ENCODE measurements at regions not wholly inside any gene's neighbourhood (a gene's known extent, or its start where the extent isn't known, plus 50 kb on each side); places are given as distances from the start of the nearest gene placed in this dataset.

DNA sequence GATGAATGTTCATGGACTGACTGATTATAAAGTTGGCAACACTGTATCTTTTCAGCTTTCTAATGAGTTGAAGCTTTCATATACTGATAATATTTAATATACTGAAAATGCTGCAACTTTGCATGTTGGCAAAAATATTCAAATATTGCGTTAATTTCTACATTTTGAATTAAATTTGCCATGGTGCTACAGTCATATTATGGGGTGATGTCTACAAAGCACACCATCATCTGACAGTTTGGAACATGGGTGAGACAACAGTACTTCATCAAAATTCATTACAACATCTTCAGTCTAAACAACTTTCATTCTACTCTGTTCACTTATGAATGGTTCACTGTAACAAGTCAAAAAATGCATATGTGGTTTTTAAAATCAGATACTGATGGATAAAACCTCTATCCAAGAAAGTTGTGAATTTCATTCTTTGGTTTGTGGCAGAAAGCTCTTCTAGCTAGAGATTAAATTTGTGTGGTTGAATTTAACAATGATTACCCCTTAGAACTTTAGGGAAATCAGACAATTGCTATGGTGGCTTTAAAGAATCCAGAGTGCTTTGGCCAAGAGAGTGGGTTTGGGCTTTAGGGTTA, 136.4 kb downstream of the TMEM26 start:
- 96% methylated on average over 1 of the region's 1 CpG for WGBS
- Histone ChIP-seq H3K4me1 (peaks cover 0 to 11% (median 9%) of the 10 kb centered on the region in 4 donors), H3K36me3 (no peaks in the 10 kb centered on the region), H3K9me3 (no peaks in the 10 kb centered on the region), H3K27me3 (no peaks in the 10 kb centered on the region), H3K4me3 (no peak overlapping the region), H3K27ac (replicated peaks in 1 of 4) (no peak overlapping the region)
- TF ChIP-seq, protein P1, sequence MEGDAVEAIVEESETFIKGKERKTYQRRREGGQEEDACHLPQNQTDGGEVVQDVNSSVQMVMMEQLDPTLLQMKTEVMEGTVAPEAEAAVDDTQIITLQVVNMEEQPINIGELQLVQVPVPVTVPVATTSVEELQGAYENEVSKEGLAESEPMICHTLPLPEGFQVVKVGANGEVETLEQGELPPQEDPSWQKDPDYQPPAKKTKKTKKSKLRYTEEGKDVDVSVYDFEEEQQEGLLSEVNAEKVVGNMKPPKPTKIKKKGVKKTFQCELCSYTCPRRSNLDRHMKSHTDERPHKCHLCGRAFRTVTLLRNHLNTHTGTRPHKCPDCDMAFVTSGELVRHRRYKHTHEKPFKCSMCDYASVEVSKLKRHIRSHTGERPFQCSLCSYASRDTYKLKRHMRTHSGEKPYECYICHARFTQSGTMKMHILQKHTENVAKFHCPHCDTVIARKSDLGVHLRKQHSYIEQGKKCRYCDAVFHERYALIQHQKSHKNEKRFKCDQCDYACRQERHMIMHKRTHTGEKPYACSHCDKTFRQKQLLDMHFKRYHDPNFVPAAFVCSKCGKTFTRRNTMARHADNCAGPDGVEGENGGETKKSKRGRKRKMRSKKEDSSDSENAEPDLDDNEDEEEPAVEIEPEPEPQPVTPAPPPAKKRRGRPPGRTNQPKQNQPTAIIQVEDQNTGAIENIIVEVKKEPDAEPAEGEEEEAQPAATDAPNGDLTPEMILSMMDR (IDR thresholded peaks at IDR 0.05), result no peak
- TF ChIP-seq POLR2A (IDR thresholded peaks at IDR 0.05; ENCODE audit: low read depth) (no peak), EP300 (IDR thresholded peaks at IDR 0.05) (no peak)
- no peak for DNase-seq (ENCODE audit: extremely low spot score)
- intact Hi-C loops (cut with DNase I), result no loop called here

- intact Hi-C loops (cut with DNase I), result no loop called here
- no peak overlapping the region for H3K27ac ChIP-seq (replicated peaks in 1 of 4)
- WGBS, result 77% methylated on average over 1 of the region's 1 CpG
- H3K9me3 ChIP-seq, result no peaks in the 10 kb centered on the region
- no peak for TF ChIP-seq POLR2AphosphoS5 (IDR thresholded peaks at IDR 0.05)
- no peak for TF ChIP-seq POLR2A (IDR thresholded peaks at IDR 0.05; ENCODE audit: low read depth)
- TF ChIP-seq, protein P1 (IDR thresholded peaks at IDR 0.05), result no peak
- no peak for TF ChIP-seq EP300 (IDR thresholded peaks at IDR 0.05)
- H3K4me1 ChIP-seq, result peaks cover 0 to 11% (median 9%) of the 10 kb centered on the region in 4 donors
- H3K4me3 ChIP-seq, result no peak overlapping the region
- no peaks in the 10 kb centered on the region for H3K27me3 ChIP-seq
- DNase-seq (ENCODE audit: extremely low spot score), result no peak
- H3K36me3 ChIP-seq, result no peaks in the 10 kb centered on the region
These were observed 138.9 kb downstream of the TMEM26 start for GRCh38 chr10:61314273-61314672.

DNA sequence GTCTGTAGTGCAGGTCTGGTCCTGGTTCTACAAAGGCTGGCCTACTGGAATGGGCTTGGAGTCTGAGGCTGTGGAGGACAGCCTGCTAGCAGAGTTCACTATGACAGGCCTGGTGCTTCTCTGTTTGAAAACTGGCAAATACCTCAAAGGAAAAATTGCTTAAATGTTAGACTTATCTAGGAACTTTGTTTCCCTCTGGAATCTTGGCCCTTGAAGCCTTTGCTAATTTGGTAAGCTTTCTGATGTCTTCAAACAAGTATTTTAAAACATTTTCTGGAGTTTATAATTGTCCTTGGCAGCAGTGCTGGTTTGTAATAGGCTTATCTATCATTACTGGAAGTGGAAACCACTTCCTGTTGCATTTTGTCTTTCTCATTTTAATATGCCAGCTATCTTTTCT, 139.7 kb downstream of the TMEM26 start:
- no peaks in the 10 kb centered on the region for H3K9me3 ChIP-seq
- H3K4me3 ChIP-seq, result no peak overlapping the region
- H3K27ac ChIP-seq (replicated peaks in 1 of 4), result no peak overlapping the region
- H3K27me3 ChIP-seq, result no peaks in the 10 kb centered on the region
- intact Hi-C loops (cut with DNase I), result no loop called here
- no peaks in the 10 kb centered on the region for H3K36me3 ChIP-seq
- TF ChIP-seq, protein P1 (IDR thresholded peaks at IDR 0.05), result no peak
- TF ChIP-seq EP300 (IDR thresholded peaks at IDR 0.05) (no peak), POLR2A (IDR thresholded peaks at IDR 0.05; ENCODE audit: low read depth) (no peak), POLR2AphosphoS5 (IDR thresholded peaks at IDR 0.05) (no peak)
- DNase-seq (ENCODE audit: extremely low spot score), result no peak
- H3K4me1 ChIP-seq, result peaks cover 0 to 11% (median 9%) of the 10 kb centered on the region in 4 donors

GRCh38 chr10:61304746-61305145, 148.4 kb downstream of the TMEM26 start:
- TF ChIP-seq POLR2AphosphoS5 (IDR thresholded peaks at IDR 0.05), result no peak
- TF ChIP-seq POLR2A (IDR thresholded peaks at IDR 0.05; ENCODE audit: low read depth), result no peak
- TF ChIP-seq, protein P1 (IDR thresholded peaks at IDR 0.05), result no peak
- TF ChIP-seq EP300 (IDR thresholded peaks at IDR 0.05), result no peak
- intact Hi-C loops (cut with DNase I), result no loop called here
- Histone ChIP-seq H3K27ac (replicated peaks in 1 of 4) (no peak overlapping the region), H3K36me3 (no peaks in the 10 kb centered on the region), H3K27me3 (no peaks in the 10 kb centered on the region), H3K4me1 (peaks cover 0 to 14% (median 7%) of the 10 kb centered on the region in 4 donors), H3K9me3 (no peaks in the 10 kb centered on the region), H3K4me3 (no peak overlapping the region)
- WGBS, result 95% methylated on average over 3 of the region's 3 CpGs
- no peak for DNase-seq (ENCODE audit: extremely low spot score)

GRCh38 chr10:61302124-61302523, 151.1 kb downstream of the TMEM26 start:
- Histone ChIP-seq H3K9me3 (peaks cover 0 to 11% (median 0%) of the 10 kb centered on the region in 4 donors), H3K27ac (replicated peaks in 1 of 4) (no peak overlapping the region)
- DNase-seq (ENCODE audit: extremely low spot score), result no peak

More at GRCh38 chr10:61302124-61302523, 151.1 kb downstream of the TMEM26 start:
- no peak overlapping the region for H3K4me3 ChIP-seq
- no peaks in the 10 kb centered on the region for H3K36me3 ChIP-seq
- H3K4me1 ChIP-seq, result peaks cover 0 to 14% (median 7%) of the 10 kb centered on the region in 4 donors
- TF ChIP-seq POLR2A (IDR thresholded peaks at IDR 0.05; ENCODE audit: low read depth) (no peak), POLR2AphosphoS5 (IDR thresholded peaks at IDR 0.05) (no peak), EP300 (IDR thresholded peaks at IDR 0.05) (no peak)
- TF ChIP-seq, protein P1 (IDR thresholded peaks at IDR 0.05), result no peak
- no peaks in the 10 kb centered on the region for H3K27me3 ChIP-seq
- intact Hi-C loops (cut with DNase I), result no loop called here
